Colon (tissue), 2 donors: ENCODE measurements at regions not wholly inside any gene's neighbourhood (a gene's known extent, or its start where the extent isn't known, plus 50 kb on each side); places are given as distances from the start of the nearest gene placed in this dataset.
A peak's percentile ranks its signal among the peaks of the same experiment; 100 is the strongest.

Experiments
- FAIRE-seq: peaks from 2 replicates; lab custom pipeline; 2012; peaks lifted over from hg19 to GRCh38; lab: Jason Lieb, UNC
- donor health status: control.
- donor health status: control.

- no peak for FAIRE-seq
Measured at GRCh38 chr13:79812070-79812850, 331.3 kb downstream of the NDFIP2 start.

DNA sequence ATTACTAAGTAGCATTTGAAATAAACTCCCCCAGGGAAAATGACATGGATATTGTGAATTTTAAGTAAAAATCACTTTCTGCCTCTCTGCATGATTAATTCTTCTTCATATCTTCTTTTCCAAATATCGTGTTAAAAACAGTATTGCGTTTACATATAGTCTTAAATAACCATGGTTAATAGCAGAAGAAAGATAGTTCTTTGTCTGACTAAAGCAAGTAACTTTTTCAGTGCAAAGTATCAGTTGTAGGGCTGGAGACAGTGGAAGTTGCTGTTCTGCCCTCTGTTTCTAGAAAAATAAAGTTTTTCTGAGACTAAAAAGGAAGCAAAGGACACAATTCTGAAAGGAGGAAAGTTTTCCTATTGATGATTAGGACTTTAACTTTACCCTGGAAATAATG lies 330.2 kb downstream of the NDFIP2 start:
- no peak for FAIRE-seq

DNA sequence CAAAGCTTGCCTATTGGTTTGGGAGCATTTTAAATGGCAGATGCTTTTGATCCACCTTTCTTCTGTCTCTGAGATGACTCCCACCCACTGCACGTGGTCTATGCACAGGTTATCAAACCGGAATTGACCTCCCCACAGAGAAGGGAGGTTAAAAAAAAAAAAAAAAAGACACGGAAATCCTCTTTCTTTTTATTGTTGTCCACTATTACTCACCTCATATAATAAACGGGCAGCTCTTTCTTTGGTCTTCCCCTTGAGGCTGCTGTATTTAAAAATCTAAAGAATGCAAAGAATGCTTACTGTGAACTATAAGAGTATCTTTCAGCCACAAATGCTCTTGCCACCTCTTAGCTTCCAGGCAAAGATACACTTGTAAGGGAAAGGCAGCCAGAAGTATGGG lies 329.7 kb downstream of the NDFIP2 start:
- FAIRE-seq: no peak

- no peak for FAIRE-seq
Measured at GRCh38 chr13:79810018-79810417, 329.1 kb downstream of the NDFIP2 start.

- FAIRE-seq: no peak
Measured at GRCh38 chr13:79808475-79808874, 327.5 kb downstream of the NDFIP2 start.

GRCh38 chr13:79807554-79807953 lies 326.6 kb downstream of the NDFIP2 start:
- FAIRE-seq: no peak

DNA sequence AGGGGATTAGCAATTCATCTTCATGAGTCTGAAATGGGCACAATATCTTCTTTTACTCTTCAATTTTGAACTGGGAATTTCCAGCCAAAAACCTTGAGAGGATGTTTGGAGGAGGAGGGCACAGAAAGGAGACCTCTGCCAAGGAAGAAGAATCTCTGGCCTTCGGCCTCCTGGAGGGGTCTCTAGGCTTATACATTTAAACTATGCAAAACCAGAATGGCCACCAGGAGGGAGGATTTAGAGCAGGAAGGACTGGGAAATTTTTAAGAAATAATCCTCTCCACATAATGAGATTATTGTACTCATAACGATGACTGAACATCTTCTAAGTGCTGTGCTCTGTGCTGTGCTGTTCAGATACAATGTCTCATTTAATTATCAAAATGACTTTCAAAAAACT lies 325.9 kb downstream of the NDFIP2 start:
- no peak for FAIRE-seq

GRCh38 chr13:79805317-79805716 lies 324.4 kb downstream of the NDFIP2 start:
- FAIRE-seq: no peak

GRCh38 chr13:79803989-79804388 lies 323.0 kb downstream of the NDFIP2 start:
- FAIRE-seq: no peak

GRCh38 chr13:79803296-79803695 lies 322.3 kb downstream of the NDFIP2 start:
- FAIRE-seq: no peak

- FAIRE-seq: peak; percentile 5
Measured at GRCh38 chr13:79802389-79803085, 321.6 kb downstream of the NDFIP2 start.

DNA sequence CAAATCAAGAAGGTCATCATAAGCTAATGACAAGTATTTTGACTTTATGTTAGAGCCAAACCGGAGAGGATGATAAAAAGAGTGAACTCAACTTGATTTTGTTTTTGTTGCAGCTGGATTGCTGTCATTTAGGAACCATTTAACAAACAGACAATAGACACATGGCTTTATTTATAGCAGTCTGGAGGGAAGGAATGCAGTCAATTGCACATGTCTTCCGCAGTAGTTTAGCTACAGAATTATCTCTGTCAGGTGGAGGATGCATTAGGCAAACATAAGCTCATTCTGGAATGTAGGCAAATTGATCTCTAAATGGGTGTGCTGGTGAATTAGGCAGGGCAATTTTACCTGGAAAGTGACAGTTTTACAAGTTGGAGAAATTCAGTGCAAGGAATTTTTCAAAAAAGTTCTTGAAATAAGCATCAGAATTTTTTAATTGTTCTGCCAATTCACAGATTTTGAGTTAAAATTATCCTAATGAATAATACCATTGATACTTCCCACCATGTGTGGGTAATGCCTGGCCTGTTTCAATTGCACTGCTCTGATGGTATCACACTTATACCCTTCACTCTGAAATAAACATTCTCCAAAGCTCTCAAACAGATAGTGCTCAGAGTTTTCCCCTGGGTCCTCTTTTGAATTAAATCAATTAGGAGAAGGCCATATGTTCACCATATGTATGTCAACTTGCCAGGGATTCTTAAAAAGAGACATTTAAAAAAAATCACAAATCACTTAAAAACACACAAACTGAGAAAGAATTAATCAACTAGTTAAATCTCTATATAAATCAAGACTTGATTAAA lies 318.3 kb downstream of the NDFIP2 start:
- FAIRE-seq: no peak

DNA sequence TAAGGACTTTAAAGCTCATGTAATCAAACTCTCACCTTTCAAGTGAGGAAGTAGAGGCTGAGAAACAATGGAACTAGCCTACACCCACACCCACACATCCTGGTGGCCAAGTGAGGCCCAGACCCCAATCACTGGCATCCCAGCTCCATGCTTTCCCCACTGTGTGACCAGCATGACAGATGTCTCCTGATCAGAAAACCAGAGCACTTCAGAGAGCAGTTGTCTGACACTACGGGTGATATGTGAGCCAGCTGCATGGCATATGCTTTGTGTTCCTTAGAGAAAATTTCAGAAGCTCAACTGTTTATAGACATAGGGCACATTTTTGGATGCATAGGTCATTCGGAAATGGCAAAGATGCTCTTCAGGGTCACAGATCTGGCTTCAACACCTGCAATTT lies 315.2 kb downstream of the NDFIP2 start:
- FAIRE-seq: no peak

- no peak for FAIRE-seq
Measured at GRCh38 chr13:79794931-79795330, 314.0 kb downstream of the NDFIP2 start.

GRCh38 chr13:79792716-79793115 lies 311.8 kb downstream of the NDFIP2 start:
- no peak for FAIRE-seq

DNA sequence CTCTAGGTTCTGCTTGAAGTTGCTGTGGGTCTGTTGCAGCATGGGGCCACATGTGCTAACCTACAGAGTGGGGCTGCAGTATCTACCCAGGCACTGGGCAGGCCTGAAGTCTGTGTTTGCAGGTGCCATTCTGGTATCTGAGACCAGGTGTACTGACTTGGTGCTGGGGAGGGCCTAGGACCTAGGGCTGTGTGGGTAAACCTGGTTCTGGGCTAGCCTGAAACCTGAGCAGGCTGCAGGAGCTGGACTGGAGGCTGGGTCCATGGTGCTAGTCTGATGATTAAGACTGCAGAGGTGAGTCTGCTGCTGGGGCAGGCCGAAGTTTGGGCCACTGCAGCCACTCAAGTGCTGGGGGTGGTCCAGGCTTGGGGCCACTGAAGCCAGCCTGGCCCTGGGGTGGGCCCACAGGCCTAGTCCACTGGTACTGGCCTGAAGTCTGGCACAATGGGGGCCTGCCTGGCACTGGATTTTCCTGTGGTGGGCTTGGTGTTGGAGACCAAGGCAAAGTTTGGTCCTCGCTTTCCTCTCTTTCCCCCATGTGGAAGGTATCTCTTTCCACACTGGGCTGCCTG lies 310.6 kb downstream of the NDFIP2 start:
- no peak for FAIRE-seq

GRCh38 chr13:79786176-79786575 lies 305.2 kb downstream of the NDFIP2 start:
- FAIRE-seq: no peak

- no peak for FAIRE-seq
Measured at GRCh38 chr13:79782541-79783205, 301.7 kb downstream of the NDFIP2 start.

GRCh38 chr13:79781829-79782540 lies 301.0 kb downstream of the NDFIP2 start:
- FAIRE-seq: no peak

- no peak for FAIRE-seq
Measured at GRCh38 chr13:79780240-79780639, 299.3 kb downstream of the NDFIP2 start.

DNA sequence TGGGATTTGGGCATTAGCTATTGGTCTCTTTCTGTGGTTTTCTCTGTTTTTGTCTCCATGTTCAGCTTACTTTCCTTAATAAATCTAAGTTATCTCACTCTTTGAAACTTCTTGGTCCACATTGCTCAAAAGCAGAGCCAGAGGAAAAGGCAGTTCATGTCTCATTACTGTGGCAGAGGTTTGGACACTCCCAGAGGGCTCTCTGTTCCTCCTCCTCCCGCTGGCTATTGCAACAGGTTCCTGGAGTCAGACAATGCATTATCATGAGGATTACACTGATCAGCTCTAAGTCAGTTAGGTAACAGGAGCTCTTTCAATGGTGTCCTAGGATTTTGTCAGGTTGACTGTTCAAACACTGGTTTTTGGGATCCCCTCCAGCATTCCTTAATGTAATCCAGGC lies 298.8 kb downstream of the NDFIP2 start:
- FAIRE-seq: no peak
